ENCODE measurements at regions not wholly inside any gene's neighbourhood (a gene's known extent, or its start where the extent isn't known, plus 50 kb on each side); places are given as distances from the start of the nearest gene placed in this dataset.

- Histone ChIP-seq H3K27ac (ENCODE audit: control insufficient read depth, insufficient read depth) (no peak overlapping the region), H3K79me2 (ENCODE audit: control insufficient read depth, insufficient read depth, low read length) (no peaks in the 10 kb centered on the region), H3K4me1 (ENCODE audit: control insufficient read depth, insufficient read depth, low read length) (no peaks in the 10 kb centered on the region), H4K20me1 (ENCODE audit: control insufficient read depth, insufficient read depth) (no peaks in the 10 kb centered on the region), H3K27me3 (replicated peaks in 1 of 2; ENCODE audit: control insufficient read depth in 2 of 2, insufficient read depth in 2 of 2, low read length in 1 of 2) (no peaks in the 10 kb centered on the region), H3K36me3 (ENCODE audit: control insufficient read depth in 2 of 2, insufficient read depth in 2 of 2, low read length in 1 of 2) (no peaks in the 10 kb centered on the region), H3K4me3 (no peak overlapping the region), H3K9ac (ENCODE audit: control insufficient read depth, insufficient read depth, low read length) (no peak overlapping the region), H3K9me3 (replicated peaks; ENCODE audit: control insufficient read depth, insufficient read depth, low read length) (no peaks in the 10 kb centered on the region; the same call in 2 of the 3 replicates), H2AFZ (ENCODE audit: control insufficient read depth, low read depth, low read length) (no peak overlapping the region), H3K4me2 (ENCODE audit: control insufficient read depth, insufficient read depth) (no peak overlapping the region)
- RAD21 ChIA-PET (ENCODE audit: unreplicated experiment), result no interaction called here
- intact Hi-C loops (cut with micrococcal nuclease; ENCODE audit: unreplicated experiment) (no loop called here), in situ Hi-C loops (cut with MboI) (no loop called here)
- DNase-seq (ENCODE audit: low read depth, low spot score), result no peak
- WGBS (ENCODE audit: insufficient coverage, insufficient replicate concordance, low lambda C conversion rate, missing lambda C conversion rate), result 47% methylated on average over 2 of the region's 2 CpGs
- SMC1A ChIA-PET (ENCODE audit: uncharacterized antibody, unreplicated experiment), result no interaction called here
- TF ChIP-seq NR2F1 (conservative IDR thresholded peaks at IDR 0.05), result no peak
- TF ChIP-seq CHD2 (IDR thresholded peaks at IDR 0.05; ENCODE audit: borderline replicate concordance, low read depth, low read length), result no peak
- POLR2A ChIA-PET, result no interaction called here
- CTCF ChIA-PET, result no interaction called here
- ATAC-seq, result no peak
- no peak for FAIRE-seq
- BruUV-seq (replicated peaks), result no TSS peak
Measured at GRCh38 chr5:67576112-67576511, 379.5 kb upstream of the CD180 start.

GRCh38 chr5:67575087-67575486 lies 378.5 kb upstream of the CD180 start:
- TF ChIP-seq ETV6 (conservative IDR thresholded peaks at IDR 0.05 in 1 of 2, IDR thresholded peaks at IDR 0.05 in 1 of 2; ENCODE audit: borderline replicate concordance in 1 of 2, low read depth in 1 of 2), result no peak
- TF ChIP-seq HSF1 (IDR thresholded peaks at IDR 0.05; ENCODE audit: low read depth, low read length), result no peak
- no peak for TF ChIP-seq MYB (IDR thresholded peaks at IDR 0.05; ENCODE audit: borderline replicate concordance, low read depth, low read length)
- no peak for TF ChIP-seq CTCF (IDR thresholded peaks at IDR 0.05 in 2 of 3, conservative IDR thresholded peaks at IDR 0.05 in 1 of 3; ENCODE audit: control insufficient read depth in 2 of 3, extremely low read depth in 1 of 3, insufficient read depth in 1 of 3, low read depth in 3 of 3, low read length in 3 of 3)
- TF ChIP-seq EGR1 (IDR thresholded peaks at IDR 0.05; ENCODE audit: borderline replicate concordance in 1 of 2, low read depth in 2 of 2, low read length in 2 of 2), result no peak
- no peak for TF ChIP-seq RAD51 (IDR thresholded peaks at IDR 0.05)
- no peak for TF ChIP-seq CEBPB (IDR thresholded peaks at IDR 0.05; ENCODE audit: borderline replicate concordance in 1 of 2, low read depth in 2 of 2, low read length in 2 of 2)
- TF ChIP-seq ZNF384 (IDR thresholded peaks at IDR 0.05; ENCODE audit: borderline replicate concordance, low read depth, low read length), result no peak
- SMC1A ChIA-PET (ENCODE audit: uncharacterized antibody, unreplicated experiment), result no interaction called here

More at GRCh38 chr5:67575087-67575486, 378.5 kb upstream of the CD180 start:
- Histone ChIP-seq H3K27ac (ENCODE audit: control insufficient read depth, insufficient read depth) (no peak overlapping the region), H3K4me1 (ENCODE audit: control insufficient read depth, insufficient read depth, low read length) (no peaks in the 10 kb centered on the region), H3K4me2 (ENCODE audit: control insufficient read depth, insufficient read depth) (no peak overlapping the region), H3K36me3 (ENCODE audit: control insufficient read depth in 2 of 2, insufficient read depth in 2 of 2, low read length in 1 of 2) (no peaks in the 10 kb centered on the region), H3K9ac (ENCODE audit: control insufficient read depth, insufficient read depth, low read length) (no peak overlapping the region), H3K9me3 (replicated peaks; ENCODE audit: control insufficient read depth, insufficient read depth, low read length) (no peaks in the 10 kb centered on the region; the same call in 2 of the 3 replicates), H4K20me1 (ENCODE audit: control insufficient read depth, insufficient read depth) (no peaks in the 10 kb centered on the region), H3K27me3 (replicated peaks in 1 of 2; ENCODE audit: control insufficient read depth in 2 of 2, insufficient read depth in 2 of 2, low read length in 1 of 2) (no peaks in the 10 kb centered on the region), H3K79me2 (ENCODE audit: control insufficient read depth, insufficient read depth, low read length) (no peaks in the 10 kb centered on the region), H2AFZ (ENCODE audit: control insufficient read depth, low read depth, low read length) (no peak overlapping the region), H3K4me3 (no peak overlapping the region)
- FAIRE-seq (no peak), ATAC-seq (no peak), DNase-seq (ENCODE audit: low read depth, low spot score) (no peak)
- CTCF ChIA-PET, result no interaction called here
- WGBS (ENCODE audit: insufficient coverage, insufficient replicate concordance, low lambda C conversion rate, missing lambda C conversion rate), result 5% methylated on average over 1 of the region's 1 CpG
- RAD21 ChIA-PET (ENCODE audit: unreplicated experiment), result no interaction called here
- no TSS peak for BruUV-seq (replicated peaks)
- intact Hi-C loops (cut with micrococcal nuclease; ENCODE audit: unreplicated experiment), result no loop called here
- POLR2A ChIA-PET, result no interaction called here
- in situ Hi-C loops (cut with MboI), result no loop called here
